ENCODE measurements at regions not wholly inside any gene's neighbourhood (a gene's known extent, or its start where the extent isn't known, plus 50 kb on each side); places are given as distances from the start of the nearest gene placed in this dataset.

DNA sequence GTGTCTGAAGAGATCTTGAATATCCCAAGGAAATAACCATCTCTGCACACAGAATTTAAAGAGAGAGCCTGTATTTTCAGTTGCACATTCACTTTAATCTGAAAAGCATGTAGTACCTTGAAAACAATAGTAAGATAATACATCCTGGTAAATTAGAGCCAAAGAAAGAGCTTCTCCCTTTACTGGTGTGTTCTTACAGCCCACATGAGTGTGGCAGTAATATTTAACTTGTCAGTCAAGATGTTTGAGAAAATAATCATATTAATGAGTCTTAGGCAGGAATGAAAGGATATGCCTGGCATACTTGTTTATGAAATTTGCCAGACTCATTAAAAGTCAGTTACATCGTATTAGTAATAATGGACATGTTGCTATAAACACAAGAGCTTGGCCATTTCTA is 908.4 kb upstream of the ADGRL4 start:
- H3K4me3 ChIP-seq: no peak overlapping the region
- DNase-seq (ENCODE audit: low spot score in 2 of 2): no peak
- H3K27me3 ChIP-seq: no peaks in the 10 kb centered on the region
- TF ChIP-seq POLR2AphosphoS5 (IDR thresholded peaks at IDR 0.05) (no peak), POLR2A (IDR thresholded peaks at IDR 0.05) (no peak)
- TF ChIP-seq, protein P1, sequence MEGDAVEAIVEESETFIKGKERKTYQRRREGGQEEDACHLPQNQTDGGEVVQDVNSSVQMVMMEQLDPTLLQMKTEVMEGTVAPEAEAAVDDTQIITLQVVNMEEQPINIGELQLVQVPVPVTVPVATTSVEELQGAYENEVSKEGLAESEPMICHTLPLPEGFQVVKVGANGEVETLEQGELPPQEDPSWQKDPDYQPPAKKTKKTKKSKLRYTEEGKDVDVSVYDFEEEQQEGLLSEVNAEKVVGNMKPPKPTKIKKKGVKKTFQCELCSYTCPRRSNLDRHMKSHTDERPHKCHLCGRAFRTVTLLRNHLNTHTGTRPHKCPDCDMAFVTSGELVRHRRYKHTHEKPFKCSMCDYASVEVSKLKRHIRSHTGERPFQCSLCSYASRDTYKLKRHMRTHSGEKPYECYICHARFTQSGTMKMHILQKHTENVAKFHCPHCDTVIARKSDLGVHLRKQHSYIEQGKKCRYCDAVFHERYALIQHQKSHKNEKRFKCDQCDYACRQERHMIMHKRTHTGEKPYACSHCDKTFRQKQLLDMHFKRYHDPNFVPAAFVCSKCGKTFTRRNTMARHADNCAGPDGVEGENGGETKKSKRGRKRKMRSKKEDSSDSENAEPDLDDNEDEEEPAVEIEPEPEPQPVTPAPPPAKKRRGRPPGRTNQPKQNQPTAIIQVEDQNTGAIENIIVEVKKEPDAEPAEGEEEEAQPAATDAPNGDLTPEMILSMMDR (IDR thresholded peaks at IDR 0.05): no peak
- H3K27ac ChIP-seq: no peak overlapping the region
- no peaks in the 10 kb centered on the region for H3K9me3 ChIP-seq
- H3K4me1 ChIP-seq: no peaks in the 10 kb centered on the region
- intact Hi-C loops (cut with DNase I; ENCODE audit: low total_unique reads): no loop called here
- no peaks in the 10 kb centered on the region for H3K36me3 ChIP-seq

DNA sequence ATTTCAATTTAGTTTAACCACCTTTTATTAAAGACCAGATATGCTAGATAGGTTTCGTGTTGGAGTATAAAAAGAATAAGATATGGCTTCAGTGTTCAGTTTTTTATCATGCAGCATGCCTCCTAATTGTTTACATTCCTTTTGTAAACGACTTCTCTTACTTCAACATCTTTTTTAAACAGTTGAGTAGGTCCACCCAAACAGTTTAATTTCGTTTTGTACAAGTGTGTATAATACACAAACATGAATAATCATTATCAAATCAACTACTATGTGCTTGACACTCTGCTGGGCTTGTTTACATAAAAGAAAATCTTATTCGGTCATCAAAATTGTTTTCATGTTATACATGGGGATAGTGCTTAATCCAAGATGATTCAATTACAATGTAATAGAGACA is 906.3 kb upstream of the ADGRL4 start:
- Histone ChIP-seq H3K4me1 (no peaks in the 10 kb centered on the region), H3K36me3 (no peaks in the 10 kb centered on the region), H3K9me3 (no peaks in the 10 kb centered on the region), H3K4me3 (no peak overlapping the region), H3K27me3 (no peaks in the 10 kb centered on the region), H3K27ac (no peak overlapping the region)
- intact Hi-C loops (cut with DNase I; ENCODE audit: low total_unique reads): no loop called here
- no peak for DNase-seq (ENCODE audit: low spot score in 2 of 2)
- TF ChIP-seq, protein P1 (IDR thresholded peaks at IDR 0.05): no peak
- TF ChIP-seq POLR2AphosphoS5 (IDR thresholded peaks at IDR 0.05) (no peak), POLR2A (IDR thresholded peaks at IDR 0.05) (no peak)

DNA sequence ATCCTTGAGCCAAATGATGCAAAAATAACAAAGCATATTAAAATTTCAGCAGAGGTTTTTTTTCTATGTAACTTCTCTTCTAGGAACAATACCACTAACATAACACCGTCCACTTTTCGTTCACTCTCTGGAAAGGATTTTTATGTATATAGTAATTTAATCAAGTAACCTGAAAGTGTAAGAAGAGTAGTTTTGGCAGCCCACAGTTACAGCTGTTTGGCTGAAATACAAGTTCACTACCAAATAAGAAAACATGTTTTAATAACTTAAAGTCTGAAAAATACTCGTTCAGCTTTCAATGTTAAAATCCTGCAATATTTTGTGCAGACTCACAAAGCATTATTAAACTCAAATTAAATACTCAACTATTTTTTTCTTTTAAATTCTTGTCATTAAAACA is 896.8 kb upstream of the ADGRL4 start:
- Histone ChIP-seq H3K27me3 (no peaks in the 10 kb centered on the region), H3K27ac (no peak overlapping the region), H3K4me1 (no peaks in the 10 kb centered on the region), H3K36me3 (no peaks in the 10 kb centered on the region), H3K4me3 (no peak overlapping the region), H3K9me3 (peaks cover 0 to 9% of the 10 kb centered on the region in 2 donors)
- TF ChIP-seq, protein P1 (IDR thresholded peaks at IDR 0.05): no peak
- TF ChIP-seq POLR2A (IDR thresholded peaks at IDR 0.05) (no peak), POLR2AphosphoS5 (IDR thresholded peaks at IDR 0.05) (no peak)
- intact Hi-C loops (cut with DNase I; ENCODE audit: low total_unique reads): no loop called here
- no peak for DNase-seq (ENCODE audit: low spot score in 2 of 2)

DNA sequence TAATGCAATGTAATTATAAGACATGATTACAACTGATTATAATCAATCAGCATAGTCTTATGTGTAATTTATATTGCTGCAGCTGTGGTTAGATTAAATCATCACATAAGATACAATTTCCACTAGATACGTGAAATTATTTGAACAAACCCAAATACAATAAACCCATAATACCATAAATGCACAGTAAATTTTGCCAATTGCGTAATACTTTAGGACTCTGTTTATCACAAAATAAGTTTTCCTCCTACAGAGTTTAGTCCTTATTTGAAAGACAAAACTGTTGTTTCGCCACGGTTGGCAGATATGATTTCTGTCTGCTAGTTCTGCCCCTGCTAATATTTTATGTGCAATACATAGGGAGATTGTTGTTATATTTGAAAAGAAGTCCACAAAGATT is 895.9 kb upstream of the ADGRL4 start:
- DNase-seq (ENCODE audit: low spot score in 2 of 2): no peak

DNA sequence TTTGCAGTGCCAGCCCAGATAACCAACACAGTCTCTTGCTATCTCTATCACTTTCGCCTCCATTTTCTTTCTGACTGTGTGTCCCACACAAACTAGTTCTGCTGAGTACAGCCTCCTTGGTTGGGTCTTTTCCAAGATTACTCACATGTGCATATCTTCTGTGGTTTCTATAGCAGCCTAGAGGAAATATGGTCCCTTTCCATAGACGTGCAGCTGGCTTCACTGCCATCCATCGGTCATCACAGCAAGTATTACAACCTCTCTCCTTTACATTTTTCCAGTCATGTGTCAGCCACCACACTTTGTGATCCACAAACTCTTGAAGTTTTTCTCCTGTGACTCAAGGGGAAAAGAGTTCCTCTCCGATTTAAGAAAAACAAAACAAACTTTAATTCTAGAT is 893.4 kb upstream of the ADGRL4 start:
- TF ChIP-seq, protein P1 (IDR thresholded peaks at IDR 0.05): no peak
- TF ChIP-seq POLR2A (IDR thresholded peaks at IDR 0.05) (no peak), POLR2AphosphoS5 (IDR thresholded peaks at IDR 0.05) (no peak)
- Histone ChIP-seq H3K27ac (no peak overlapping the region), H3K4me1 (no peaks in the 10 kb centered on the region), H3K27me3 (no peaks in the 10 kb centered on the region), H3K36me3 (no peaks in the 10 kb centered on the region), H3K9me3 (peaks cover 0 to 8% of the 10 kb centered on the region in 2 donors), H3K4me3 (no peak overlapping the region)
- intact Hi-C loops (cut with DNase I; ENCODE audit: low total_unique reads): no loop called here
- DNase-seq (ENCODE audit: low spot score in 2 of 2): no peak

More for the DNA sequence above, 895.9 kb upstream of the ADGRL4 start:
- TF ChIP-seq POLR2AphosphoS5 (IDR thresholded peaks at IDR 0.05): no peak
- no peak for TF ChIP-seq POLR2A (IDR thresholded peaks at IDR 0.05)
- TF ChIP-seq, protein P1 (IDR thresholded peaks at IDR 0.05): no peak
- Histone ChIP-seq H3K4me1 (no peaks in the 10 kb centered on the region), H3K27me3 (no peaks in the 10 kb centered on the region), H3K4me3 (no peak overlapping the region), H3K9me3 (peaks cover 0 to 9% of the 10 kb centered on the region in 2 donors), H3K27ac (no peak overlapping the region), H3K36me3 (no peaks in the 10 kb centered on the region)
- intact Hi-C loops (cut with DNase I; ENCODE audit: low total_unique reads): no loop called here

All from breast epithelium (tissue), 4 donors.